GM19395 (cell line): ENCODE measurements at regions not wholly inside any gene's neighbourhood (a gene's known extent, or its start where the extent isn't known, plus 50 kb on each side); places are given as distances from the start of the nearest gene placed in this dataset.

Experiments used
- ATAC-seq: cut with Tn5 transposase; IDR thresholded peaks from one replicate; pipeline ENCODE4 v1.9.1; 2021; ENCODE audit warnings: mild to moderate bottlenecking, moderate library complexity; ENCODE audit not compliant: unreplicated experiment

DNA sequence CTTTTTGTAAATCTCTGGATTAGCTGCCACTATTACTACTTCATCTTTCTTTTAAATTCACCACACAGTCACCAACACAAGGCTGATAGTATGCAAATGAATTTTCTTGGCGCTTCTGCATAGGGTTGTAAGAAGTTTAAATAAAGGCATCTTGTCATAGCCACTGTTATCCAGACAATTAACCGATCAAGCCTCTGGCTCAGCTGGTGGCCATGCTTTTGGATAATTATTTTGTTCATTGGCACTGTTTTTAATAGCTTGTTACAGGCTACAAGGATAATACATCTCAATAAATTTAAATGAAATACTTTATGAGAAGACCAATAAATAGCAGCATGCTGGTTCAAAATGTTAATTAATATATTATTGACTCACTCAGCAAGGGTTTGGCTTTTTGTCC, 1261.0 kb downstream of the FAM181B start:
- no peak for ATAC-seq

DNA sequence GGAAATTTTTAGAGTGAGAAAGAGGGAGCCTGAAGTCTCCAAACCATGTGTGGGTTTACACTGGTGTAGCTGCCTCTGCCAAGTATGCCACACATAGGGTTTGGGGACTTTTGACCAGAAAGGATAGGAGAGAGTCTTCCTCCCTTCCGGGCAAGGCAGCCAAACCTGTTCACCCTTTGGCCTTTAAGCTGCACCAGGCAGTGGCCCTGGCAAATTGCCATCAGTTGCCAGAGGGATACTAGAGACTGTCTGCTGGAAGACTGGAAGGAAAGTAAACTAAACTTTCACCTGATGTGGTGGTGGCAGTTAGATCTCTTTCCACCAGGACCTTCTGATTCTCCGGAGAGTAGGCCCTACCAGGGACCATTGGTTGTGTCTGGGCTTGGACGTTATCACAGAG, 1263.2 kb downstream of the FAM181B start:
- ATAC-seq: no peak

DNA sequence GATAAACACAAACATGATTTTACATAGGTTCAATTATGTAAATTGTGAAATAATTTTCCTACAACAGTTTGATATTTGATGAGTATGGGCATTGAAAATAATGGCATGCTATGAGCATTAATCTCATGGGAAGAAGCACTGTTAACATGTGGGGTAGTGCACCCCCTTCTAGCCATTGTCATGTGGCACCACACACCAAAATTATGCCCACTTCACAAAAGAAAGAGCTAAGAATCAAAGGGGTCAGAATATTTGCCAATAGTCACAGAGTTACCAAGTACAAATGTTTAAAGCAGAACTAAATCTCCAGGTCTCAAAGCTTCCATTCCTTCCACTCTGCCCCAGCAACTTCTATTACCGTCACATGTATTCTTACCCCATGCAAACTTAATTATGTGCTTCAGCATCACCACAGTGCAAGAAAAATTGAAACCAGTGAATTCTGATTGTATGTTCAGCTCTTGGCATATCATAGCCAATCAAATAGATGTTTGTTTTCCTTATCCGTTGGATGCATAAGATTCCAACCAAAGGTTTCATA, 1273.8 kb downstream of the FAM181B start:
- ATAC-seq: no peak

DNA sequence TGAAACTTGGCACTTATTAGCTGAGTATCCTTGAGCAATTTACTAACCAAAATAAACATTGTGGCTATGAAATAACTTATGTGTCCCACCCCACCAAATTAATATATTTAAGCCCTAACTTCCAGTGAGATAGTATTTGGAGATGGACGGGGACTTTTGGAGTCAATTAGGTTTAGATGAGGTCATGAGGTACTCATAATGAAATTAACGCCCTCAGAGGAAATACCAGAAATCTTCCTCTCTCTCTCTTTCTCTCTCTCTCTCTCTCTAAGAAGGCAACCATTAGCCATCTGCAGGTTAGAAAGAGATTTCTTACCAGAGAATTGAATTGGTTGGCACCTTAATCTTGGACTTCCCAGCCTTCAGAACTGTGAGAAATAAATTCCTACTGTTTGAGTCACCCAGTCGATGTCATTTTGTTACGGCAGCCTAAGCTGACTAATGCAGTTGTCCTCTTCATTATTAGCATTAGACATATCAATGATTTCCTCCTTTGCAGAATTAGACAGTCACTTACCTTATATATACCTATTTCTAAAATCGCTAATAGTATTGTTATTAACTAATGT, 1284.0 kb downstream of the FAM181B start:
- ATAC-seq: no peak

DNA sequence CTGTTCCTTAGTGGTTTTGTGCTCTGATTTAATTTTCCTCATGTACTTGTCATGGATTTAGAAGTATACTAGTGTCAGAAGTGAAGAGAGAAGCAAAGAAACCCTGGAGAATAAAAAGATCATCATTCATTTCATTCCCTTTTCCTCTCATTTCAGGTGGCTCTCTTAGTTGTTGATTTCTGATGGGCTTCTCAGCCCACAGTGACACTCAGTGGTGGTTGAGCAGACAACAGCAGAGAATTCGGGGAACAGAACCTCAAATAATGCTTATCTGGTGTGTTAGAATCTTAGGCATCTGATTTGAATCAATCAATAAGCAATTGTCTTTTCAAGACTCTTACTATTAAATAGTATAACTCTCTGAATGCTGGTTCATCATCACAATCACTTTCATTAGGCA, 1289.4 kb downstream of the FAM181B start:
- ATAC-seq: no peak

DNA sequence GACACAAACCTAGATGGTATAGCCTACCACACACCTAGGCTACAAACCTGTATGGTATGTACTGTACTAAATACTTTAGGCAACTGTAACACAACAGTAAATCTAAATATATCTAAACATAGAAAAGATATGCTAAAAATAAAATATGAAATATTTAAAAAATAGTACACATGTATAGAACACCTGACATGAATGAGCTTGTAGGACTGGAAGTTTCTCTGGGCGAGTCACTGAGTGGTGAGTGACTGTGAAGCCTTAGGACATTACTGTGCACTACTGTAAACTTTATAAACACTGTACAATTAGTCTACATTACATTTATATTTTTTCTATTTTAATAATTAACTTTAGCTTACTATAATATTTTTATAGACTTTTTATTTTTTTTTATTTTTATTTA, 1301.3 kb downstream of the FAM181B start:
- no peak for ATAC-seq

DNA sequence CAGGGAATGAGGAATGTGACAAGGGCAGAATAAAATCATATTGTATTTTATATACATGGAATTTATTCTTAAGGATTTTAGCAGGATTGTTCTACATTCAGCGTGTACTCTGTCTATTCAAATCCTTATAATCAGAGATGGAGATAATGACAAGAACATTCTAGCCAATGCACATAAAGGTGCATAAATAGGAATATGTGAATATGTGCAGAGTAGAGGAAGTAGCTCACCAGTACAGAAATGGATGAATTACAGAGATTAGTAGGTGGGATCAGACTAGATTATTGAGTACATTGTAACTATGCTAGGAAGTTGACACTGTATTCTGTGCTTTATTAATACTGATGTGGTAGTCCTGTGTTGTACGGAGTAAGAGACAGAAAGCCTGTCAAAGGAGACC, 1308.8 kb downstream of the FAM181B start:
- ATAC-seq: no peak

DNA sequence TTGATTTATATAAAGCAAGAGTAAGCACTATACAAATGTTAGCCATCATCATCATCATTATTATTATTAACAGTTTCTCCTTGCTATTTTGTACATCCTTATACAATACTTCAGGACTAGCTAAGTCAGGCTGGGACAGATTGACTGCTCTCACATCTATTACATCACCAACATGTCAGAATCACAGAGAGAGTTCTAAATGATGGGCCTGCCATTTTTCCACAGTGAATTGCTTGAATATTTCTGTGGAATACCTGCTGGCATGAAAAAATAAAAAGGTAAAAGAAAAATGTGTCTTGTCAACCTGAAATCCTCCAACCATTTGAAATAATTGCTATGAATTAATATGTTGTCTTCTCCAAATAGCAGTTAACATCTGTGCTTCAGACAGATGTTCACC, 1311.3 kb downstream of the FAM181B start:
- ATAC-seq: no peak

DNA sequence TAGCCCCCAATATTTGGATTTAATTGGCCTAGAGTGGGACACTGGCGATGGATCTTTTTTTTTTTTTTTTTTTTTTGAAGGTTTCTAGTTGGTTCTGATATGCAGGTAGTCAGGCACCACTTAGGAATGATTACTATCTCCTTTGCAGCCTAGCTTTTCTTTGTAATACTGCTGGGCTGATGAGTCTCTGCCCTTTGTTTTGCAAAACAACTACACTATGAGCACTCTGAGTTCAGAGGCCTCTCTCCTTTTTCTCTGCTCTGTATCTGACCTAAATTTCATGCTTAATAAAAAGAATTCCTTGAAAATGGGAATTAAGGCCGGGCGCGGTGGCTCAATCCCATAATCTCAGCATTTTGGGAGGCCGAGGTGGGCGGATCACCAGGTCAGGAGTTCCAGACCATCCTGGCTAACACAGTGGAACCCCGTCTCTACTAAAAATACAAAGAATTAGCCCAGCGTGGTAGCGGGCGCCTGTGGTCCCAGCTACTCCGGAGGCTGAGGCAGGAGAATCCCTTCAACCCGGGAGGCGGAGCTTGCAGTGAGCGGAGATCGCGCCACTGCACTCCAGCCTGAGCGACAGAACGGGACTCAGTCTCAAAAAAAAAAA, 1312.3 kb downstream of the FAM181B start:
- no peak for ATAC-seq

DNA sequence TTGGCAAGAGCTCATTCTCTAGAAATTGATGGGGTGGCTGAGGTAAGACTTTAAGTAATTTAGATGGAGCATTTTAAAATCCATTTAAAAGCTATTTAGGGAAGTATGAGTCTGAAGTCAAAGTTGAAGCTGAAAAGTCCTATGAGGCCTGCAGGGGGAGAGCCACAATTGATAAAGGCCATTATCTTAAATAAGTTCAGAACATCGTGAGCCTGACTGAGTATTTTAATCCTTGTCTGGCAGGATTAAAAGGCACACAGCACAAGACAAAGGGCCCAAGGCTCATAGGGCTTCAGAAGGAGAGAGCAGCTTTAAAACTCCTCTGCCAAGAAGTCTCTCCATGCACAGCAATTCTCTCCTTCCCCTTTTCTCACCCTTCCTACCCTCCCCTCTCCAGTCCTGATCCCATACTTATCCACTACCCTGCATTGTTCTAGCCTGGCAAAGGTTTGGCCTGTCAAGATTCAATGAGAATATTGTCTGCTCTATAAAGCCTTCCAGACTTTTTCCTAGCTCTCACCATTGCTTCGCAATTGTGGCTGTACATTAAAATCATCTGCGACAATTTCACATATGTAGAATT, 1312.9 kb downstream of the FAM181B start:
- ATAC-seq: no peak

DNA sequence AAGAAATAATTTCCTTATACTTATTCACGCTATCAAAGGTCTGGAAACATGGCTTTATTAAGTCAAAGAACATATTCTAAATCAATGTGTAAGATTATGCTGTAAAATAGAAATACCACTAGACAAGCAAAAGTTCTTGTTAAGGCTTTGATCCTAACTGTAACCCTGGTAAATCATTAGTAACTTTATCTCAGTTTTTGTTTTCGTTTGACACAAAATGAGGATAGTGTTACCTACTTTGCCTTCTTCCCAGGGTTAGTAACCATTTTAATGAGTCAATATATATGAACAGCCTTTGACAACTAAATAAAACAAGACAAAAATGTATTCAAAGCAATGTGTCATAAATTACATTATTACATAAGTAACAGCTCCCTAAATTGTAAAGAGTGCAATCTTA, 1336.3 kb downstream of the FAM181B start:
- ATAC-seq: no peak

DNA sequence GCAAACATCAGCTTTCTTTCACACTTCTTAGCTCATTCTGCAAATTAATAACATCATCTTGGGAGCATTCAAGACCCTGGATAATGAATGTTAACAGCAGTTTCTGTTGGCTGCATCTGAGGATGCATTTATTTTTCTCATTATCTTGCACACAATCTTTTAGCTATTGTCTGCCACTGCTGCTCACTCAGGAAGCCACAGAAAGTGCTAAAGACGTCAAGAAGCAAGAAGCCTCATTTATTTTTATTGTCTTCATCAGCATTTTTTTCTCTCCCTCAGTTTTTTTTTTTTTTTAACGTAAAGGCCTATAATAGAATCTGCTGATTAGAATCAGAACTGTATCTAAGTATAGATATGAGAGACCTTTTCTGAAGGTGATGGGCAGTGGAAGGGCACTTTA, 1339.4 kb downstream of the FAM181B start:
- no peak for ATAC-seq

DNA sequence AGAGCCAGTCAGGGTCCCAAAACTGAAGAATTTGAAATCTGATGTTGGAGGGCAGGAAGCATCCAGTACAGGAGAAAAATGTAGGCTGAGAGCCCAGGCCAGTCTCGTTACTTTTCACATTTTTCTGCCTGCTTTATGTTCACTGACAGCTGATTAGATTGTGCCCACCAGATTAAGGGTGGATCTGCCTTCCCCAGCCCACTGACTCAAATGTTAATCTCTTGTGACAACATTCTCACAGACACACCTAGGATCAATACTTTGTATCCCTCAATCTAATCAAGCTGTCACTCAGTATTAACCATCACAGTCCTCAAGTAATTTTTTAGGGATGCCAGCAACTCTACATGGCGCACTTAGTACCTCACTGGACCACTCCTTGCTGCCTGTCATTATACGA, 1345.3 kb downstream of the FAM181B start:
- no peak for ATAC-seq

DNA sequence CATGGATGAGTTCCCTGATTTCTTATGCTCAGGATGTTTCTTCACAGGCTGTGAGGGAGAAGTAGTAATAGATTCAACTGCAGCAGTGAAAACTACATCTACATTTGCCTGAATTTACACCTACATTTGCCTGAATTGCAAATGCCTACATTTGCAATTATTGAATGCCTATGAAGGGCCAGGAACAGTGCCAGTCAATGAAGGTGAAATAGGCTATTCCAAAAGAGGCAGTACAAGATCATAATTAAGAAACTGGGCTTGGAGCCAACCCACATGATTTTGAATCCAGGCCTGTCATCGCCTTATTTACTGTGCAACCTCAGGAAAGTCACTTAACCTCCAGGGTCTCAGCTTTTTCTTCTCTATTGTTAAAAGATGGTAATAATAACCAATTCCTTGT, 1353.3 kb downstream of the FAM181B start:
- no peak for ATAC-seq

DNA sequence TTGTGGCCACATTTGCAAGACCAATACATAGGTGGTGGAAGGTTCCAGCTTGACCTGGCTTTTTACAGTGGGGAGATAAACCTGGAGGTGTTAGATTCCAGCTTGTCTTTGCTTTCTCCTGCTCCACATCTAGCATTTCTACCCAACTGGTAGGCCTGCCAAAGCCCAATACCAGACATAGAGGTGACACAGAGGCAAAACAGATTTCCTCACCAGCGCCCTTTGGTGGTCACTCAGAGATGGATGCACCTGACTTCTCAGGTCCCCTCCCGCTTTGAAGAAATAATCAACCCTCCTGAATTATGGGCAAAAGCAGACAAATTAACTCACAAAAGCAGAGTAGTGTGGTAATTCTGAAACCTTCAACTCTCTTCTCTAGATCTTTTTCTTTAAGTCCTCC, 1356.2 kb downstream of the FAM181B start:
- no peak for ATAC-seq

DNA sequence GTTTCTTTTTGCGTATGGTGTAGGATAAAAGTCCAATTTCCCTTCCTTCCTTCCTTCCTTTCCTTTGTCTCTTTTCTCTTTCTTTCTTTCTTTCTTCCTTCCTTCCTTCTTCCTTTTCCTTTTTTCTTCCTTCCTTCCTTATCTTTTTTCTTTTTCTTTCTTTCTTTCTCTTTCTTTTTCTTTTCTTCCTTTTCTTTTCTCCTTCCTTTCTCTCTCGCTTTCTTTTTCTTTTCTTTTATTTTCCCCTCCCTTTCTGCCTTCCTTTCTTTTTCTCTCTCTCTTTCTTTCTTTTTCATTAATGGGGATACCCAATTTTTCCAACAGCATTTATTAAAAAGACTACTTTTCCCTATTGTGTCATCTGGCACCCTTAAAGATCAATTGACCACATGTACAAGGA, 1359.7 kb downstream of the FAM181B start:
- no peak for ATAC-seq

DNA sequence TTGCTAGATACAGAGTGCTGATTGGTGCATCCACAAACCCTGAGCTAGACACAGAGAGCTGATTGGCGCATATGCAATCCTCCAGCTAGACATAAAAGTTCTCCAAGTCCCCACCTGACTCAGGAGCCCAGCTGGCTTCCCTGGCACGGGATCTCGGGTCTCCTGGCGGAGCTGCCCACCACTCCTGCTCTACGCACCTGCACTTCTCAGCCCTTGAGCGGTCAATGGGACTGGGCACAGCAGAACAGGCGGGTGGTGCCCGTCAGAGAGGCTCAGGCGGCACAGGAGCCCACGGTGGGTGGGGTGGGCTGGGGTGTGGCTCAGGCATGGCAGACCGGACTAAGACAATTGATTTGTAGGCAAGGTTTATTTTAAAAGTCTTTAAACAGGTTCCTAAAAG, 1365.5 kb downstream of the FAM181B start:
- no peak for ATAC-seq

DNA sequence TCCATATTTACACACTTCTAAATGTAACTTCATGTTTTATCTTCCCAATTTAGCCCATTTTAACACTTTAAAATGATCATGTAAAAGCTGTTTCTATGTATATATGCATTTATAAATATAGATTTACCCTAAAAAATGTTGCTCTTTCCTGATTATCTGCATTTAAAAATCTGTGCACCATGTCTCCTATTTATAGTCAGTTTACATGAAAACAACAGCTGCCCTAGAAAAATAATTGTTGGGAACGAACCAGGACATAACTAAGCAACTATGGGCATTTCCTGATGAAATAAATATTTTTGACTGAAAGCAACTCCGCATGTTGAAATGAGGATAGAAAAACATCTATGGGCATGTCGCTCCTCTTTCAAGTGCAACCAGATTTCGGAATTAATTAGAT, 1368.2 kb downstream of the FAM181B start:
- no peak for ATAC-seq

DNA sequence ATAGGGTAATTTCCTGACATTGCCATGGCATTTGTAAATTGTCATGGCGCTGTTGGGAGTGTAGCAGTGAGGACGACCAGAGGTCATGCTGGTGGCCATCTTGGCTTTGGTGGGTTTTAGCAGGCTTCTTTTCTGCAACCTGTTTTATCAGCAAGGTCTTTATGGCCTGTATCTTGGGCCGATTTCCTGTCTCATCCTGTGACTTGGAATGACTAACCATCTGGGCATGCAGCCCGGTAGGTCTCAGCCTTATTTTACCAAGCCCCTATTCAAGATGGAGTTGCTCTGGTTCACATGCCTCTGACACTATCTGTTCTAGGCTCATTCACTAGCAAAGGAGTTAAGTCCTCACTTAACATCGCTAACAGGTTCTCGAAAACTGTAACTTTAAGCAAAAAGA, 1374.2 kb downstream of the FAM181B start:
- ATAC-seq: no peak

DNA sequence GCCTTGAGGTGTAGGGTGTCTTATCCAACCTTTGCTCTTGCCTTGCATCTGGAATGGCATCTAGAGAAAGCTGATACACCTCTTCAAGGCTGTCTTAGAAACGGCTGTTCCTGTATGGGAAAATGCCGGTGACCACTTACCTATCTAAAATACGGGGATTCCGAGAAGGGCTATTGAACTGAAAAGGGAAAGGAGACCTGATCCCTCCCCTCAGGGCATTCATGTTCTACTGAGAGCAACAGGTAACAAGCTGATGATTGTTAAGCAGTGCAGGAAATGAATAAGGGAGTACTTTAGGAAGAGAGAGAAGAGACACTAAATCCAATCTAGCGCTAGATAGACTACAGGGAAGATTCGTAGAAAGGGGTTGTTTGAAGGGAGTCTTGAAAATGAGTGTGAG, 1388.1 kb downstream of the FAM181B start:
- ATAC-seq: no peak

DNA sequence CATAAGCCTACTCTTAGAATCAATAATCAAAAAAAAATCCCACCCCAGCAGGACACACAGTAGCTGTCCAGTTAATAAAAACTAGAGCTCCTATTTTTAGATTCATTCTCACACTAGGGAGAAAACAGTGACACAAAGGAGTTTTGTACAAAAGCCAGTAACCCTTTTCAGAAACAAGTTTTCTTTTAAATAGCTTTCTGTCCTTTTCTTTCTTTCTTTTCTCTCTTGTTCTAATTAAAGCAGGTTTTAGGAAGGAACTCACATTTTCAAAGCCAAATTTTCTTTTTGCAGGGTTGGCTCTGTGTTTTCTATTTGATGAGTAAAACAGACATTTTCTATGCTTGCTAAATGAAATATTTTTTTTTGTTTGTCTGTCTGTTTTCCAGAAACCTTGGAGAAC, 1390.7 kb downstream of the FAM181B start:
- no peak for ATAC-seq

DNA sequence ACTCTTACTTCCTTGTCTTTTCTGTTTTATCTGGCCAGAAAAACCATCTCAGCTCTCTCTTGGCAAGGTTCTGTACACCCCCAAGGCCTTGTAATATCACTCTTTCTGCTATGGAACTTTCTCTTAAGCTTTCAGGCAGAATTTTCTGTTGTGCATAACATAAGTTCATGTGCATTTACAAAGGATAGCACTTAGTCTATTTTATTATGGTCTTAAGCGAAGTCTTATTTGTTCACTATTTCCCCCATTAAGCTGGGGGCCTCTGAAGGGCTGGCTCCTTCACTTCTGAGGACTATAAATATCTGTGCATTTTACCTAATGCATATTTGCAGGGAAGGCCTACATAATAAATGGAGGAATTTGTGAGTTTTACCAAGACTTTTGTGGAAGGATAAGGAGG, 1393.4 kb downstream of the FAM181B start:
- ATAC-seq: no peak

DNA sequence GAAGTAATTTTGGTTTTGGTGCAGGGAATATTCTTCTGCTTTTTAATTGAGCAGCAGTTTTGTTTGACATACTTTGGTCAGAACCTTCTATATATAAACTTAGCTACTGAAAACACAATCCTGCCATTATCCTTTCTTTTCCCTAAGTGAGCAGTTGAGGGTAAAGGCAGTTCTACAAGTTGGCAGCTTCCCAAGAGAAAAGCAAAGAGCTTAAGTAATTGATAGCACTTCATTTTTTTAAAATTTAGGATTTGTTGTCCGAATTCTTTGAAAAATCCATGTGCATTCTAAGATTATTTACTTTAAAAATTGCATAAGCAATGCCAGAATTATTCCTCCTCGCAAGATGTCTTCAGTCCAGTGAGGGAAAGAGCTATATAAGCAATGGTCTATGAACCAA, 1394.1 kb downstream of the FAM181B start:
- no peak for ATAC-seq
